ENCODE measurements at regions not wholly inside any gene's neighbourhood (a gene's known extent, or its start where the extent isn't known, plus 50 kb on each side); places are given as distances from the start of the nearest gene placed in this dataset.

DNA sequence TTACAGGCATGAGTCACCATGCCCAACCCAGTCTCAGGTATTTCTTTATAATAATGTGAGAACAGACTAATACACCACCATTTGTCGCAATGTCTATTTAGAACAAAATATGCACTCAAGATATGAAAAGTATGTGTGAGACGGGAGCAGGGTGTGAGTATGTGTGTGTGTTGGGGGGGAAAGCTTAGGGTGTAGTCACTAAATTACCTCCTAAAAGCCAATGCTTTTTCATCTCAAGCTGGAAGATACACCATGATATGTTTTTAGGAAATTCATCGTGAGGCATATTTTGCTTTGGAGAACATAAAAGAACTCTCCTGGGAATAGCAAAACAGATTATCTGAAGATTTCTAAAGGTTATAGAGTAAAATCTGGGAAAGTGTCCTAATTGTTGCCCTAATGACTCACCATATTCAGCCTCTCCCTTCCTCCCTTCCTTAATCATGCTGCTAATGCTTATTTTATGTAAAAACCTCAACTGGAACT, 262.7 kb downstream of the PDHA2 start:
- no peak for TF ChIP-seq POLR2A (IDR thresholded peaks at IDR 0.05)
- TF ChIP-seq, protein P1, sequence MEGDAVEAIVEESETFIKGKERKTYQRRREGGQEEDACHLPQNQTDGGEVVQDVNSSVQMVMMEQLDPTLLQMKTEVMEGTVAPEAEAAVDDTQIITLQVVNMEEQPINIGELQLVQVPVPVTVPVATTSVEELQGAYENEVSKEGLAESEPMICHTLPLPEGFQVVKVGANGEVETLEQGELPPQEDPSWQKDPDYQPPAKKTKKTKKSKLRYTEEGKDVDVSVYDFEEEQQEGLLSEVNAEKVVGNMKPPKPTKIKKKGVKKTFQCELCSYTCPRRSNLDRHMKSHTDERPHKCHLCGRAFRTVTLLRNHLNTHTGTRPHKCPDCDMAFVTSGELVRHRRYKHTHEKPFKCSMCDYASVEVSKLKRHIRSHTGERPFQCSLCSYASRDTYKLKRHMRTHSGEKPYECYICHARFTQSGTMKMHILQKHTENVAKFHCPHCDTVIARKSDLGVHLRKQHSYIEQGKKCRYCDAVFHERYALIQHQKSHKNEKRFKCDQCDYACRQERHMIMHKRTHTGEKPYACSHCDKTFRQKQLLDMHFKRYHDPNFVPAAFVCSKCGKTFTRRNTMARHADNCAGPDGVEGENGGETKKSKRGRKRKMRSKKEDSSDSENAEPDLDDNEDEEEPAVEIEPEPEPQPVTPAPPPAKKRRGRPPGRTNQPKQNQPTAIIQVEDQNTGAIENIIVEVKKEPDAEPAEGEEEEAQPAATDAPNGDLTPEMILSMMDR (IDR thresholded peaks at IDR 0.05): no peak

Data from body of pancreas (tissue), 4 donors.